ENCODE measurements at regions not wholly inside any gene's neighbourhood (a gene's known extent, or its start where the extent isn't known, plus 50 kb on each side); places are given as distances from the start of the nearest gene placed in this dataset.
"Not testable (repeated sequence)": the region's sequence is repeated elsewhere in the genome, so short reads cannot be mapped to it uniquely, and the experiment has no call there.

- no peak for DNase-seq
These were observed 211.5 kb upstream of the TAS2R1 start for GRCh38 chr5:9841516-9842170.

GRCh38 chr5:9838916-9839315, 208.8 kb upstream of the TAS2R1 start:
- DNase-seq, result no peak

GRCh38 chr5:9834871-9835770, 205.0 kb upstream of the TAS2R1 start:
- no peak for DNase-seq

- DNase-seq, result no peak
These were observed 203.7 kb upstream of the TAS2R1 start for GRCh38 chr5:9833871-9834270.

GRCh38 chr5:9832921-9833320, 202.8 kb upstream of the TAS2R1 start:
- DNase-seq, result no peak

GRCh38 chr5:9831823-9832222, 201.7 kb upstream of the TAS2R1 start:
- DNase-seq, result no peak

- DNase-seq, result no peak
These were observed 200.0 kb upstream of the TAS2R1 start for GRCh38 chr5:9830184-9830583.

GRCh38 chr5:9829621-9830020, 199.5 kb upstream of the TAS2R1 start:
- DNase-seq, result no peak

- DNase-seq, result no peak
These were observed 190.7 kb upstream of the TAS2R1 start for GRCh38 chr5:9820691-9821449.

GRCh38 chr5:9818340-9818845, 188.2 kb upstream of the TAS2R1 start:
- DNase-seq, result no peak

- no peak for DNase-seq
These were observed 187.7 kb upstream of the TAS2R1 start for GRCh38 chr5:9817819-9818218.

GRCh38 chr5:9815051-9815450, 184.9 kb upstream of the TAS2R1 start:
- DNase-seq, result no peak

- DNase-seq, result no peak
These were observed 183.2 kb upstream of the TAS2R1 start for GRCh38 chr5:9813305-9813704.

GRCh38 chr5:9807366-9807765, 177.2 kb upstream of the TAS2R1 start:
- not testable (repeated sequence) for DNase-seq

- no peak for DNase-seq
These were observed 171.8 kb upstream of the TAS2R1 start for GRCh38 chr5:9801908-9802307.

- no peak for DNase-seq
These were observed 169.5 kb upstream of the TAS2R1 start for GRCh38 chr5:9799606-9800005.

GRCh38 chr5:9790276-9790675, 160.1 kb upstream of the TAS2R1 start:
- DNase-seq, result no peak

GRCh38 chr5:9789777-9790176, 159.6 kb upstream of the TAS2R1 start:
- no peak for DNase-seq

- DNase-seq, result no peak
These were observed 157.9 kb upstream of the TAS2R1 start for GRCh38 chr5:9787861-9788600.

GRCh38 chr5:9786380-9787360, 156.5 kb upstream of the TAS2R1 start:
- no peak for DNase-seq

GRCh38 chr5:9785751-9786150, 155.6 kb upstream of the TAS2R1 start:
- DNase-seq, result no peak
